ENCODE measurements at regions not wholly inside any gene's neighbourhood (a gene's known extent, or its start where the extent isn't known, plus 50 kb on each side); places are given as distances from the start of the nearest gene placed in this dataset.
"Not testable (repeated sequence)": the region's sequence is repeated elsewhere in the genome, so short reads cannot be mapped to it uniquely, and the experiment has no call there.

DNA sequence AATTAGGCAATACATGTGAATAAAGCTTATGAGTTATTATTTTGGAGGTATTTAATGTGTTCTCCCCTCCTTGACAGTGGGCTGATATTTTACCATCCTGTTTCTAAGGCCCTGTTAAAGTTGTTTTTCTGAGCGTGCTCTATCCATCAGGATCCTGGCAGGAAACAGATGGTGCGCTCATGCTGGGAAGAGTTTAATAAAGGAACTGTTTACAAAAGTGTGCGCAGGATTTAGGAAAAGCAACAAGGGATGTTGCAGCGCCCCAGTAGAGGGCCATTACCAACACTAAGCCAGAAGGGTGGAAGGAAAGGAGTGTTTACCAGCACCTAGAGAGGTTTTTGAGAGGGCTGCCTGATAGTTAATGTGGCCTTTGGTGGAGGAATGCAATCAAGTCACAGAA lies 374.5 kb downstream of the KCNRG start:
- Histone ChIP-seq H3K4me1 (peaks cover 6 to 22% (median 11%) of the 10 kb centered on the region in 4 donors), H3K4me3 (no peak overlapping the region), H3K27me3 (no peaks in the 10 kb centered on the region), H3K9me3 (no peaks in the 10 kb centered on the region), H3K36me3 (no peaks in the 10 kb centered on the region), H3K27ac (replicated peaks in 1 of 4) (no peak overlapping the region)
- 76% methylated on average over 4 of the region's 4 CpGs for WGBS
- intact Hi-C loops (cut with DNase I): no loop called here
- TF ChIP-seq EP300 (IDR thresholded peaks at IDR 0.05) (no peak), POLR2AphosphoS5 (IDR thresholded peaks at IDR 0.05) (no peak), POLR2A (IDR thresholded peaks at IDR 0.05; ENCODE audit: low read depth) (no peak)
- TF ChIP-seq, protein P1, sequence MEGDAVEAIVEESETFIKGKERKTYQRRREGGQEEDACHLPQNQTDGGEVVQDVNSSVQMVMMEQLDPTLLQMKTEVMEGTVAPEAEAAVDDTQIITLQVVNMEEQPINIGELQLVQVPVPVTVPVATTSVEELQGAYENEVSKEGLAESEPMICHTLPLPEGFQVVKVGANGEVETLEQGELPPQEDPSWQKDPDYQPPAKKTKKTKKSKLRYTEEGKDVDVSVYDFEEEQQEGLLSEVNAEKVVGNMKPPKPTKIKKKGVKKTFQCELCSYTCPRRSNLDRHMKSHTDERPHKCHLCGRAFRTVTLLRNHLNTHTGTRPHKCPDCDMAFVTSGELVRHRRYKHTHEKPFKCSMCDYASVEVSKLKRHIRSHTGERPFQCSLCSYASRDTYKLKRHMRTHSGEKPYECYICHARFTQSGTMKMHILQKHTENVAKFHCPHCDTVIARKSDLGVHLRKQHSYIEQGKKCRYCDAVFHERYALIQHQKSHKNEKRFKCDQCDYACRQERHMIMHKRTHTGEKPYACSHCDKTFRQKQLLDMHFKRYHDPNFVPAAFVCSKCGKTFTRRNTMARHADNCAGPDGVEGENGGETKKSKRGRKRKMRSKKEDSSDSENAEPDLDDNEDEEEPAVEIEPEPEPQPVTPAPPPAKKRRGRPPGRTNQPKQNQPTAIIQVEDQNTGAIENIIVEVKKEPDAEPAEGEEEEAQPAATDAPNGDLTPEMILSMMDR (IDR thresholded peaks at IDR 0.05): no peak
- no peak for DNase-seq (ENCODE audit: extremely low spot score)

DNA sequence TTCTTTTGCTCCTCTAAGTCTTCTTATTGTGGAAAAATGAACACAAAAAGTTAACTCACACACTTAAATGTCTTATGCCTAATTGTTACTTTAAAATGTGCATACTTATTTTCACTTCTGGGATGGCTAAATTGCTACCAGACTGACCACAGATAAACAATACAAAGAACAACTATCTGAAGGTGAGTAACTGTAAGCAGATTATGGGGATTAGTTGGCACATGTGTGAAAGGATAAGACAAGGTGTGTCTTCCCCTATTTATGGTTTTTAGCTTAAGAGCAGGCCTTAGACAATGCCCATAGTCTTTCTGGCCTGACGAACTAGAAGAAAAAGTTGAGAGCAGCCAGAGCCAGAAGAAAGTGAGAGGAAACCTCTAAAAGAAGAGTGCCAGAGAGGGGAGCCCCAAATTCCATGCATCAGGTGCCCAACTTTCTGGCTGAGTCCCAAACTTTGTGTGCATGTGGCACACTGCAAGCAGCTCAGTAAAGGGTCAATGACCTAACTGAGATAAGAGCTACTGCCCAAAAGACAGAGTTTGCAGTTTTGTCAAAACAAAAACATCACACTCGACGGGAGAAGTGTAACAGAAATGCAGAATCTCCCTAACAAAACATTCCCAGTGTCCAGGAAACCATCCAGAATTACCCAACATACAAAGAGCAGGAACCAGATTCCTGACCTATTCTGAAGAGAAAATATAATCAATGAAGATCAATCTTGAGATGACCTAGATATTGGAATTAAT lies 375.4 kb downstream of the KCNRG start:
- H3K36me3 ChIP-seq: no peaks in the 10 kb centered on the region
- intact Hi-C loops (cut with DNase I): no loop called here
- no peak for TF ChIP-seq POLR2AphosphoS5 (IDR thresholded peaks at IDR 0.05)
- TF ChIP-seq, protein P1 (IDR thresholded peaks at IDR 0.05): no peak
- no peak for TF ChIP-seq EP300 (IDR thresholded peaks at IDR 0.05)
- no peak for TF ChIP-seq POLR2A (IDR thresholded peaks at IDR 0.05; ENCODE audit: low read depth)
- H3K4me1 ChIP-seq: peaks cover 6 to 22% (median 11%) of the 10 kb centered on the region in 4 donors
- no peak overlapping the region for H3K27ac ChIP-seq (replicated peaks in 1 of 4)
- no peaks in the 10 kb centered on the region for H3K27me3 ChIP-seq
- no peak overlapping the region for H3K4me3 ChIP-seq
- DNase-seq (ENCODE audit: extremely low spot score): no peak
- WGBS: 84% methylated on average over 3 of the region's 3 CpGs
- no peaks in the 10 kb centered on the region for H3K9me3 ChIP-seq

DNA sequence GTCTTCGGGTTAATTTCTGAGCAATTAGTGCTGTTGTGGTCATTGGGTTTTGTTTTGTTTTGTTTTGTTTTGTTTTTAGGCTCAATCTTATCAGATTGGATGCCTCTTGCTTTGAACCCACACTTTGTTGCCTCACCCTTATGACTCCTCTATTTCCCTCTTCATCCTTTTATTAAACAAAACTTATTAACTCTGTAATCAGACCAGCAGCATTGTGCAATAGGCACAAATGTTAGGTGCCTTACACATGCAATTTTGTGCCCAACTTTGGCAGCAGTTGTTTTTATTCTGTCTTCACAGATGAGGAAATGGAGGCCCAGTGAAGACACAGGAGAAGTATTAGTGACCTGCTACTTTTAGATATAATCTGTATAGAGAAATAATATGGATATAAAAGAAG lies 377.7 kb downstream of the KCNRG start:
- intact Hi-C loops (cut with DNase I): no loop called here
- TF ChIP-seq, protein P1 (IDR thresholded peaks at IDR 0.05): no peak
- TF ChIP-seq POLR2A (IDR thresholded peaks at IDR 0.05; ENCODE audit: low read depth): no peak
- no peak for TF ChIP-seq EP300 (IDR thresholded peaks at IDR 0.05)
- no peak for DNase-seq (ENCODE audit: extremely low spot score)
- H3K27me3 ChIP-seq: no peaks in the 10 kb centered on the region
- no peaks in the 10 kb centered on the region for H3K36me3 ChIP-seq
- no peak overlapping the region for H3K27ac ChIP-seq (replicated peaks in 1 of 4)
- H3K9me3 ChIP-seq: no peaks in the 10 kb centered on the region
- 94% methylated on average over 1 of the region's 1 CpG for WGBS
- peaks cover 0 to 14% (median 11%) of the 10 kb centered on the region in 4 donors for H3K4me1 ChIP-seq
- no peak overlapping the region for H3K4me3 ChIP-seq

DNA sequence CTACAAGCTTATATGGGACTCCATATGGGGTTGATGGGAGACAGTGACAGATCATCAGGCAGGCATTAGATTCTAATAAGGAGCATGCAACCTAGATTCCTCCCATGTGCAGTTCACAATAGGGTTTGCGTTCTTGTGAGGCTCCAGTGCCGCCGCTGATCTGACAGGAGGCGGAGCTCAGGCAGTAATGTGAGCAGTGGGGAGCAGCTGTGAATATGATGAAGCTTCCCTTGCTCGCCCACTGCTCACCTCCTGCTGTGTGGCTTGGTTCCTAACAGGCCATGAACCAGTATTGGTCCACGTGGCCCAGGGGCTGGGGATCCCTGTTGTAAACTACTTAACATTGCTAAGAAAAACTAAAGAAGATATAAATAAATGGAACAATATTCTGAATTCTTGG lies 378.4 kb downstream of the KCNRG start:
- intact Hi-C loops (cut with DNase I): no loop called here
- no peak for DNase-seq (ENCODE audit: extremely low spot score)
- Histone ChIP-seq H3K27me3 (no peaks in the 10 kb centered on the region), H3K4me3 (no peak overlapping the region), H3K27ac (replicated peaks in 1 of 4) (no peak overlapping the region), H3K4me1 (peaks cover 0 to 14% (median 11%) of the 10 kb centered on the region in 4 donors), H3K36me3 (no peaks in the 10 kb centered on the region), H3K9me3 (no peaks in the 10 kb centered on the region)
- TF ChIP-seq POLR2AphosphoS5 (IDR thresholded peaks at IDR 0.05): no peak
- TF ChIP-seq EP300 (IDR thresholded peaks at IDR 0.05): no peak
- TF ChIP-seq, protein P1 (IDR thresholded peaks at IDR 0.05): no peak
- TF ChIP-seq POLR2A (IDR thresholded peaks at IDR 0.05; ENCODE audit: low read depth): no peak
- 45% methylated on average over 6 of the region's 6 CpGs for WGBS

DNA sequence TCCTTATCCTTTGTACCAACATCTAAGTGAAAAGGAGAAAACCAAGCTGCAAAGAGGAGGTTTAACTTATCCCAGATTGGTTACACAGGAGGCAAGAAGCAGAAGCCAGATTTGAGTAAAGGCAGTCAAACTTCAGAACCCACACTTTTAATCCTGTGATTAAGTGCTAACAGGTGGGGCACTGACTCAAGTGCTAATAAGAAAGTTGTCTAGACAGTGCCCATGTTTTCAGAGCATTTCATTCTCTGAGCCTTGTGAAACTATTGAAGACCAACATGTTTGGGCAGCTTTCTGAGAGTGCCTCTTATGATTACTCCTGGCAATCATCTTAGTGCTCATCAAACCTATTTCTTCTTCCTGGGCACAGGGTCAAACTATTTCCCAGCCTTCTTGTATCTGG lies 380.8 kb downstream of the KCNRG start:
- no peaks in the 10 kb centered on the region for H3K27me3 ChIP-seq
- H3K4me1 ChIP-seq: peaks cover 6 to 26% (median 22%) of the 10 kb centered on the region in 4 donors
- TF ChIP-seq, protein P1 (IDR thresholded peaks at IDR 0.05): no peak
- TF ChIP-seq POLR2A (IDR thresholded peaks at IDR 0.05; ENCODE audit: low read depth): no peak
- TF ChIP-seq EP300 (IDR thresholded peaks at IDR 0.05): no peak
- no peak for TF ChIP-seq POLR2AphosphoS5 (IDR thresholded peaks at IDR 0.05)
- no peak overlapping the region for H3K27ac ChIP-seq (replicated peaks in 1 of 4)
- intact Hi-C loops (cut with DNase I): no loop called here
- no peaks in the 10 kb centered on the region for H3K9me3 ChIP-seq
- H3K4me3 ChIP-seq: no peak overlapping the region
- DNase-seq (ENCODE audit: extremely low spot score): no peak
- no peaks in the 10 kb centered on the region for H3K36me3 ChIP-seq

DNA sequence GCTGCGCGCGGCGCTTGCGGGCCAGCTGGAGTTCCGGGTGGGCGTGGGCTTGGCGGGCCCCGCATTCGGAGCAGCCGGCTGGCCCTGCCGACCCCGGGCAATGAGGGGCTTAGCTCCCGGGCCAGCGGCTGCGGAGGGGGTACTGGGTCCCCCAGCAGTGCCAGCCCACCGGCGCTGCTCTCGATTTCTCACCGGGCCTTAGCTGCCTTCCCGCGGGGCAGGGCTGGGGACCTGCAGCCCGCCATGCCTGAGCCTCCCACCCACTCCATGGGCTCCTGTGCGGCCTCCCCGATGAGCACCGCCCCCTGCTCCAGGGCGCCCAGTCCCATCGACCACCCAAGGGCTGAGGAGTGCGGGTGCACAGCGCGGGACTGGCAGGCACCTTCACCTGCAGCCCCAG lies 381.4 kb downstream of the KCNRG start:
- DNase-seq (ENCODE audit: extremely low spot score); H3K9me3 ChIP-seq; H3K4me3 ChIP-seq; H3K36me3 ChIP-seq; intact Hi-C loops (cut with DNase I); H3K27me3 ChIP-seq; H3K27ac ChIP-seq (replicated peaks in 1 of 4): not testable (repeated sequence)
- H3K4me1 ChIP-seq: peaks cover 12 to 32% (median 27%) of the 10 kb centered on the region in 4 donors
- 97% methylated on average over 21 of the region's 31 CpGs for WGBS

Data from esophagus muscularis mucosa (tissue), 4 donors.